MM.1S (cell line): ENCODE measurements at regions not wholly inside any gene's neighbourhood (a gene's known extent, or its start where the extent isn't known, plus 50 kb on each side); places are given as distances from the start of the nearest gene placed in this dataset.

Experiments
- EZH2 ChIP-seq: fragments of 300-600 bp; sonication (generic); optimal IDR thresholded peaks from 2 replicates; pipeline ENCODE3; 2017; ENCODE audit warnings: low read depth, mild to moderate bottlenecking, antibody characterized with exemption, low read length, mixed read lengths
- EZH2phosphoT487 ChIP-seq: fragments of 300-600 bp; sonication (generic); IDR thresholded peaks from 2 replicates; pipeline ENCODE4 v1.6.1; 2018; ENCODE audit warnings: antibody characterized with exemption, low read length
- TF ChIP-seq, protein P1 (sequence below): fragments of 300-600 bp; sonication (generic); IDR thresholded peaks from 2 replicates; pipeline ENCODE4 v1.5.1; 2016; ENCODE audit warnings: antibody characterized with exemption, low read length, mixed read lengths

DNA sequence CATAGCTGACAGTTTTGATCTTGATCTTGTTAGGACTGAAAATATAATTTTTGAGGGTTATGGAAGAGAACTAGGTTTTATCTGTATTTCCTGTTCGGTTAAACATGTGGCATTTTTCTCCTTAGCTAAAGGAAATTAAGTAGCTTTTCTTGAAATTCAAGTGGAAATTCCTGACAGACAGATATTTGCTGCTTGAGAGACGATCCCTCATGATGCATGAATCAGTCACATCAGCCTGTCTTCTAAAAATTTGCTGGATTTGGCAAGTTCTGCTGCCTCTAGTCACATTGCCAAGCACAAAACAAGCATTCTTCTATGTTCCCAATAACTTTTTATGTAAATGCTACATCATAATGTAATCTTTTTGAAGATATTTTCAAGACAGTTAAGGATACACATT lies 201.8 kb upstream of the ATP5MC3 start:
- TF ChIP-seq EZH2 (no peak), EZH2phosphoT487 (no peak)
- TF ChIP-seq, protein P1, sequence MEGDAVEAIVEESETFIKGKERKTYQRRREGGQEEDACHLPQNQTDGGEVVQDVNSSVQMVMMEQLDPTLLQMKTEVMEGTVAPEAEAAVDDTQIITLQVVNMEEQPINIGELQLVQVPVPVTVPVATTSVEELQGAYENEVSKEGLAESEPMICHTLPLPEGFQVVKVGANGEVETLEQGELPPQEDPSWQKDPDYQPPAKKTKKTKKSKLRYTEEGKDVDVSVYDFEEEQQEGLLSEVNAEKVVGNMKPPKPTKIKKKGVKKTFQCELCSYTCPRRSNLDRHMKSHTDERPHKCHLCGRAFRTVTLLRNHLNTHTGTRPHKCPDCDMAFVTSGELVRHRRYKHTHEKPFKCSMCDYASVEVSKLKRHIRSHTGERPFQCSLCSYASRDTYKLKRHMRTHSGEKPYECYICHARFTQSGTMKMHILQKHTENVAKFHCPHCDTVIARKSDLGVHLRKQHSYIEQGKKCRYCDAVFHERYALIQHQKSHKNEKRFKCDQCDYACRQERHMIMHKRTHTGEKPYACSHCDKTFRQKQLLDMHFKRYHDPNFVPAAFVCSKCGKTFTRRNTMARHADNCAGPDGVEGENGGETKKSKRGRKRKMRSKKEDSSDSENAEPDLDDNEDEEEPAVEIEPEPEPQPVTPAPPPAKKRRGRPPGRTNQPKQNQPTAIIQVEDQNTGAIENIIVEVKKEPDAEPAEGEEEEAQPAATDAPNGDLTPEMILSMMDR = no peak
